K562 (cell line): ENCODE measurements at regions not wholly inside any gene's neighbourhood (a gene's known extent, or its start where the extent isn't known, plus 50 kb on each side); places are given as distances from the start of the nearest gene placed in this dataset.

ENCODE experiments used
- ATAC-seq: fragments of 200-7000 bp; cut with Tn5 transposase; 3 replicates; pipeline ENCODE4 v1.9.1; 2020; ENCODE audit warnings: moderate library complexity
- BruUV-seq: library from RNA; stranded (reverse); fragments of 400-500 nt; replicated peaks from 2 replicates; lab custom pipeline; 2021; lab: Mats Ljungman, UMichigan
- CTCF ChIA-PET: fragments of 300-600 bp; formaldehyde crosslinking; extraction: SDS; loops from one replicate; lab custom pipeline; 2021; ENCODE audit warnings: low intra/inter-chr PET ratio; lab: Yijun Ruan, JAX
- POLR2A ChIA-PET: fragments of 300-600, 350-650 bp; sonication (Branson Sonifier 250); formaldehyde crosslinking; extraction: SDS; loops from one replicate; lab custom pipeline; 2021; ENCODE audit warnings: antibody characterized with exemption, inconsistent platforms; lab: Yijun Ruan, JAX
- DNase-seq, 4 experiments: peaks; one replicate each; pipeline versions ENCODE4 v3.0.0 to v3.0.0-alpha.2; 2011 to 2018; ENCODE audit warnings: low spot score in 3 of 4, mixed read lengths in 3 of 4; ENCODE audit errors: extremely low read depth in 1 of 4
- FAIRE-seq: peaks from 2 replicates; lab custom pipeline; 2011; peaks lifted over from hg19 to GRCh38; lab: Jason Lieb, UNC
- H2AFZ ChIP-seq: 2 replicates; pipeline ENCODE4 v1.6.0; 2011; ENCODE audit warnings: low read depth, low read length, control low read depth, inconsistent platforms
- H3K27ac ChIP-seq: fragments of 200-600 bp; 3 replicates; pipeline ENCODE4 v1.8.0; 2011; ENCODE audit warnings: low read depth, mild to moderate bottlenecking, control low read depth, inconsistent platforms, low read length, moderate library complexity, mixed read lengths; ENCODE audit errors: extremely low read depth
- H3K27me3 ChIP-seq, 2 experiments: fragments of 300-600 bp in 1 of 2; 2 replicates in 1 of 2; 3 replicates in 1 of 2; pipeline versions ENCODE4 v1.6.0 to v1.8.0; 2011; ENCODE audit warnings: inconsistent platforms in 2 of 2, low read length in 2 of 2, mild to moderate bottlenecking in 1 of 2, mixed read lengths in 1 of 2, moderate library complexity in 1 of 2; ENCODE audit not compliant: control insufficient read depth in 2 of 2, insufficient read depth in 2 of 2
- H3K36me3 ChIP-seq: fragments of 300-600 bp; 3 replicates; pipeline ENCODE4 v1.8.0; 2011; ENCODE audit warnings: mild to moderate bottlenecking, low read length, inconsistent platforms; ENCODE audit not compliant: control insufficient read depth, insufficient read depth
- H3K4me1 ChIP-seq, 2 experiments: fragments of 200-600 bp in 1 of 2; replicated peaks in 1 of 2; 2 replicates in 1 of 2; 3 replicates in 1 of 2; pipeline versions ENCODE4 v1.5.1 to v1.8.0; 2011; ENCODE audit warnings: inconsistent platforms in 2 of 2, low read length in 2 of 2, mild to moderate bottlenecking in 1 of 2, mixed read lengths in 1 of 2, moderate library complexity in 1 of 2; ENCODE audit not compliant: control insufficient read depth in 2 of 2, insufficient read depth in 2 of 2
- H3K4me2 ChIP-seq: 2 replicates; pipeline ENCODE4 v1.6.1; 2011; ENCODE audit warnings: low read length, control low read depth, inconsistent platforms, mixed read lengths; ENCODE audit not compliant: insufficient read depth
- H3K4me3 ChIP-seq: fragments of 200-600 bp; sonication (generic), shearing (Covaris generic); 2 replicates; pipeline ENCODE4 v1.5.1; 2016; ENCODE audit warnings: control low read depth, inconsistent platforms
- H3K79me2 ChIP-seq: fragments of 200-600 bp; 3 replicates; pipeline ENCODE4 v1.8.0; 2011; ENCODE audit warnings: low read length, inconsistent platforms; ENCODE audit not compliant: control insufficient read depth, insufficient read depth
- H3K9ac ChIP-seq, 2 experiments: 2 replicates each; pipeline versions ENCODE4 v1.6.0 to v1.6.1; 2011; ENCODE audit warnings: low read depth in 2 of 2, low read length in 2 of 2, control low read depth in 1 of 2, inconsistent platforms in 1 of 2, mild to moderate bottlenecking in 1 of 2, mixed read lengths in 1 of 2; ENCODE audit not compliant: insufficient read depth in 1 of 2
- H3K9me1 ChIP-seq: one replicate; pipeline ENCODE4 v1.6.0; 2011; ENCODE audit warnings: inconsistent platforms, mild to moderate bottlenecking, low read length, moderate library complexity; ENCODE audit not compliant: control insufficient read depth, insufficient read depth
- H3K9me3 ChIP-seq: replicated peaks from 2 replicates; pipeline ENCODE4 v1.5.1; 2011; ENCODE audit warnings: low read depth, low read length, inconsistent platforms; ENCODE audit not compliant: control insufficient read depth, insufficient read depth
- H4K20me1 ChIP-seq: replicated peaks from 2 replicates; pipeline ENCODE4 v1.6.1; 2011; ENCODE audit warnings: low read length, inconsistent platforms, mixed read lengths; ENCODE audit not compliant: control insufficient read depth, insufficient read depth
- CBFA2T2 ChIP-seq: fragments of 450-650 bp; conservative IDR thresholded peaks from 2 replicates; pipeline ENCODE4 v1.6.1; 2017; ENCODE audit warnings: mild to moderate bottlenecking
- FOXA3 ChIP-seq, 2 experiments: fragments of 450-650 bp in 1 of 2; sonication (generic) in 1 of 2; formaldehyde crosslinking; IDR thresholded peaks in 1 of 2; conservative IDR thresholded peaks in 1 of 2; 2 replicates each; pipeline versions ENCODE4 v1.4.0 to v1.8.0; 2020 to 2022; ENCODE audit warnings: mild to moderate bottlenecking in 2 of 2, missing genetic modification reagents in 1 of 2
- KAT8 ChIP-seq: fragments of 450-650 bp; IDR thresholded peaks from 2 replicates; pipeline ENCODE4 v1.6.1; 2016; ENCODE audit warnings: low read depth, mild to moderate bottlenecking
- MCM7 ChIP-seq, 2 experiments: fragments of 450-650 bp; IDR thresholded peaks; 2 replicates each; pipeline ENCODE4 v1.6.1; 2016 to 2018
- NELFE ChIP-seq: IDR thresholded peaks from 2 replicates; pipeline ENCODE4 v1.6.1; 2011; ENCODE audit warnings: mild to moderate bottlenecking; ENCODE audit not compliant: insufficient read depth, insufficient read length
- NFIC ChIP-seq: fragments of 450-650 bp; IDR thresholded peaks from 2 replicates; pipeline ENCODE4 v1.6.1; 2017; ENCODE audit warnings: mild to moderate bottlenecking, inconsistent platforms
- PHF20 ChIP-seq: fragments of 450-650 bp; IDR thresholded peaks from 2 replicates; pipeline ENCODE4 v1.6.1; 2018; ENCODE audit not compliant: partially characterized antibody
- PTRF ChIP-seq: fragments of 450-650 bp; IDR thresholded peaks from 2 replicates; pipeline ENCODE4 v1.6.1; 2016; ENCODE audit warnings: mild to moderate bottlenecking, missing genetic modification characterization, missing compliant biosample characterization
- TEAD2 ChIP-seq: fragments of 450-650 bp; IDR thresholded peaks from 2 replicates; pipeline ENCODE4 v1.6.1; 2016; ENCODE audit warnings: missing genetic modification characterization, control low read depth, missing compliant biosample characterization
- ZNF165 ChIP-seq: fragments of 250-450 bp; sonication (Bioruptor Pico); IDR thresholded peaks from 2 replicates; pipeline ENCODE4 v1.4.0; 2020; ENCODE audit warnings: borderline replicate concordance
- WGBS: fragments of 100-300 bp; shearing (Covaris generic); methylation state at CpG from one replicate; pipeline ENCODE4 v1.1.6; 2016; ENCODE audit warnings: low coverage, mixed read lengths; ENCODE audit not compliant: insufficient coverage; ENCODE audit errors: missing lambda C conversion rate; 5-methylcytosine and 5-hydroxymethylcytosine counted together
- in situ Hi-C: fragments of 300-500 bp; cut with MboI; formaldehyde crosslinking; loops from 4 replicates; pipeline ENCODE4 v1.15.0; 2018; ENCODE audit warnings: inconsistent platforms, mixed read lengths
- intact Hi-C: fragments of 100-400 bp; cut with micrococcal nuclease; formaldehyde crosslinking; loops from 2 replicates; pipeline ENCODE4 v1.14.2; 2022

GRCh38 chr6:93919365-93919764 lies 500.0 kb upstream of the EPHA7 start:
- 0% methylated on average over 1 of the region's 1 CpG for WGBS
- no peak for ATAC-seq
- Histone ChIP-seq H3K9me1 (no peaks in the 10 kb centered on the region), H3K36me3 (no peaks in the 10 kb centered on the region), H3K27me3 (no peaks in the 10 kb centered on the region), H4K20me1 (no peaks in the 10 kb centered on the region), H3K4me1 (no peaks in the 10 kb centered on the region), H3K9me3 (peaks cover 3% of the 10 kb centered on the region; the same call in 1 of the 2 replicates), H3K4me3 (no peak overlapping the region), H3K9ac (no peak overlapping the region), H3K79me2 (no peaks in the 10 kb centered on the region), H2AFZ (no peak overlapping the region), H3K4me2 (no peak overlapping the region), H3K27ac (no peak overlapping the region)
- BruUV-seq, result no TSS peak
- intact Hi-C loops (no loop called here), in situ Hi-C loops (no loop called here)
- TF ChIP-seq TEAD2 (tag) (no peak), MCM7 (IDR thresholded peaks at IDR 0.05) (no peak), KAT8 (no peak), CBFA2T2 (no peak), PHF20 (no peak), ZNF165 (no peak), NFIC (no peak), NELFE (no peak), PTRF (tag) (no peak), FOXA3 (CRISPR knock-in tag; conservative IDR thresholded peaks at IDR 0.05 in 1 of 2, IDR thresholded peaks at IDR 0.05 in 1 of 2) (no peak)
- ChIA-PET POLR2A (no interaction called here), CTCF (no interaction called here)
- no peak for DNase-seq
- FAIRE-seq, result no peak
